Activated naive CD8-positive, alpha-beta T cell (primary cell): ENCODE measurements at regions not wholly inside any gene's neighbourhood (a gene's known extent, or its start where the extent isn't known, plus 50 kb on each side); places are given as distances from the start of the nearest gene placed in this dataset.

Source experiments
- H3K27ac Mint-ChIP-seq: one replicate; pipeline ENCODE4 v1.8.0; 2021; ENCODE audit warnings: mixed read lengths
- H3K27me3 Mint-ChIP-seq: one replicate; pipeline ENCODE4 v1.8.0; 2021; ENCODE audit warnings: mixed read lengths
- H3K36me3 Mint-ChIP-seq: one replicate; pipeline ENCODE4 v1.8.0; 2021; ENCODE audit warnings: mixed read lengths
- H3K4me1 Mint-ChIP-seq: one replicate; pipeline ENCODE4 v1.8.0; 2021; ENCODE audit warnings: low read depth, mixed read lengths
- H3K4me3 Mint-ChIP-seq: one replicate; pipeline ENCODE4 v1.8.0; 2021; ENCODE audit warnings: mild to moderate bottlenecking, mixed read lengths
- H3K9me3 Mint-ChIP-seq: one replicate; pipeline ENCODE4 v1.8.0; 2021; ENCODE audit warnings: low read depth, mixed read lengths

- no peaks in the 10 kb centered on the region for H3K36me3 Mint-ChIP-seq
- no peaks in the 10 kb centered on the region for H3K9me3 Mint-ChIP-seq
- no peak overlapping the region for H3K27ac Mint-ChIP-seq
- H3K27me3 Mint-ChIP-seq, result no peaks in the 10 kb centered on the region
- no peaks in the 10 kb centered on the region for H3K4me1 Mint-ChIP-seq
- H3K4me3 Mint-ChIP-seq, result no peak overlapping the region
These were observed 346.0 kb upstream of the TBX3 start for GRCh38 chr12:115030017-115030416.

GRCh38 chr12:115024531-115024930 is 340.6 kb upstream of the TBX3 start:
- no peak overlapping the region for H3K4me3 Mint-ChIP-seq
- no peaks in the 10 kb centered on the region for H3K36me3 Mint-ChIP-seq
- no peaks in the 10 kb centered on the region for H3K4me1 Mint-ChIP-seq
- peaks cover 4% of the 10 kb centered on the region for H3K9me3 Mint-ChIP-seq
- H3K27me3 Mint-ChIP-seq, result no peaks in the 10 kb centered on the region
- no peak overlapping the region for H3K27ac Mint-ChIP-seq

- Mint-ChIP-seq H3K36me3 (no peaks in the 10 kb centered on the region), H3K4me3 (no peak overlapping the region), H3K4me1 (no peaks in the 10 kb centered on the region), H3K9me3 (peaks cover 6% of the 10 kb centered on the region), H3K27me3 (no peaks in the 10 kb centered on the region), H3K27ac (no peak overlapping the region)
These were observed 339.6 kb upstream of the TBX3 start for GRCh38 chr12:115023279-115024265.

- H3K27me3 Mint-ChIP-seq, result peaks cover 2% of the 10 kb centered on the region
- H3K9me3 Mint-ChIP-seq, result peaks cover 8% of the 10 kb centered on the region
- no peaks in the 10 kb centered on the region for H3K4me1 Mint-ChIP-seq
- H3K4me3 Mint-ChIP-seq, result no peak overlapping the region
- H3K36me3 Mint-ChIP-seq, result no peaks in the 10 kb centered on the region
- H3K27ac Mint-ChIP-seq, result no peak overlapping the region
These were observed 336.1 kb upstream of the TBX3 start for GRCh38 chr12:115020091-115020490.

GRCh38 chr12:115017346-115017745 is 333.4 kb upstream of the TBX3 start:
- no peaks in the 10 kb centered on the region for H3K4me1 Mint-ChIP-seq
- H3K36me3 Mint-ChIP-seq, result no peaks in the 10 kb centered on the region
- no peak overlapping the region for H3K27ac Mint-ChIP-seq
- peaks cover 5% of the 10 kb centered on the region for H3K9me3 Mint-ChIP-seq
- peaks cover 2% of the 10 kb centered on the region for H3K27me3 Mint-ChIP-seq
- H3K4me3 Mint-ChIP-seq, result no peak overlapping the region

- H3K36me3 Mint-ChIP-seq, result no peaks in the 10 kb centered on the region
- H3K27me3 Mint-ChIP-seq, result peaks cover 2% of the 10 kb centered on the region
- H3K4me3 Mint-ChIP-seq, result no peak overlapping the region
These were observed 329.4 kb upstream of the TBX3 start for GRCh38 chr12:115013236-115013981.

GRCh38 chr12:115012861-115013235 is 328.9 kb upstream of the TBX3 start:
- Mint-ChIP-seq H3K9me3 (peaks cover 4% of the 10 kb centered on the region), H3K36me3 (no peaks in the 10 kb centered on the region), H3K27ac (no peak overlapping the region), H3K4me3 (no peak overlapping the region), H3K4me1 (no peaks in the 10 kb centered on the region), H3K27me3 (peaks cover 2% of the 10 kb centered on the region)

More at GRCh38 chr12:115013236-115013981, 329.4 kb upstream of the TBX3 start:
- H3K27ac Mint-ChIP-seq, result no peak overlapping the region
- H3K9me3 Mint-ChIP-seq, result peaks cover 4% of the 10 kb centered on the region
- H3K4me1 Mint-ChIP-seq, result no peaks in the 10 kb centered on the region

GRCh38 chr12:115011703-115012102 is 327.7 kb upstream of the TBX3 start:
- Mint-ChIP-seq H3K4me1 (no peaks in the 10 kb centered on the region), H3K4me3 (no peak overlapping the region), H3K27ac (no peak overlapping the region)

GRCh38 chr12:115010324-115010995 is 326.5 kb upstream of the TBX3 start:
- Mint-ChIP-seq H3K27ac (no peak overlapping the region), H3K36me3 (no peaks in the 10 kb centered on the region), H3K4me1 (no peaks in the 10 kb centered on the region), H3K9me3 (peaks cover 4% of the 10 kb centered on the region), H3K4me3 (no peak overlapping the region), H3K27me3 (no peaks in the 10 kb centered on the region)

More at GRCh38 chr12:115011703-115012102, 327.7 kb upstream of the TBX3 start:
- Mint-ChIP-seq H3K9me3 (peaks cover 4% of the 10 kb centered on the region), H3K27me3 (peaks cover 2% of the 10 kb centered on the region), H3K36me3 (no peaks in the 10 kb centered on the region)

GRCh38 chr12:115008929-115009328 is 325.0 kb upstream of the TBX3 start:
- H3K27me3 Mint-ChIP-seq, result no peaks in the 10 kb centered on the region
- no peaks in the 10 kb centered on the region for H3K36me3 Mint-ChIP-seq
- H3K9me3 Mint-ChIP-seq, result peaks cover 4% of the 10 kb centered on the region
- H3K27ac Mint-ChIP-seq, result no peak overlapping the region
- H3K4me1 Mint-ChIP-seq, result no peaks in the 10 kb centered on the region
- H3K4me3 Mint-ChIP-seq, result no peak overlapping the region

GRCh38 chr12:115004470-115005146 is 320.6 kb upstream of the TBX3 start:
- Mint-ChIP-seq H3K4me3 (no peak overlapping the region), H3K9me3 (peaks cover 3% of the 10 kb centered on the region), H3K36me3 (no peaks in the 10 kb centered on the region), H3K27me3 (peaks cover 2% of the 10 kb centered on the region), H3K27ac (no peak overlapping the region), H3K4me1 (no peaks in the 10 kb centered on the region)

GRCh38 chr12:115002434-115002833 is 318.5 kb upstream of the TBX3 start:
- H3K36me3 Mint-ChIP-seq, result no peaks in the 10 kb centered on the region
- H3K4me1 Mint-ChIP-seq, result no peaks in the 10 kb centered on the region
- H3K27me3 Mint-ChIP-seq, result peaks cover 2% of the 10 kb centered on the region
- H3K9me3 Mint-ChIP-seq, result peaks cover 3% of the 10 kb centered on the region
- H3K27ac Mint-ChIP-seq, result no peak overlapping the region
- no peak overlapping the region for H3K4me3 Mint-ChIP-seq

- Mint-ChIP-seq H3K27ac (no peak overlapping the region), H3K4me3 (no peak overlapping the region), H3K4me1 (no peaks in the 10 kb centered on the region), H3K9me3 (peaks cover 3% of the 10 kb centered on the region), H3K36me3 (no peaks in the 10 kb centered on the region), H3K27me3 (peaks cover 2% of the 10 kb centered on the region)
These were observed 317.7 kb upstream of the TBX3 start for GRCh38 chr12:115001571-115002180.

GRCh38 chr12:115000038-115000437 is 316.1 kb upstream of the TBX3 start:
- peaks cover 6% of the 10 kb centered on the region for H3K9me3 Mint-ChIP-seq
- no peak overlapping the region for H3K27ac Mint-ChIP-seq
- H3K4me1 Mint-ChIP-seq, result no peaks in the 10 kb centered on the region
- H3K36me3 Mint-ChIP-seq, result no peaks in the 10 kb centered on the region
- H3K27me3 Mint-ChIP-seq, result peaks cover 2% of the 10 kb centered on the region
- no peak overlapping the region for H3K4me3 Mint-ChIP-seq
